ENCODE measurements at regions not wholly inside any gene's neighbourhood (a gene's known extent, or its start where the extent isn't known, plus 50 kb on each side); places are given as distances from the start of the nearest gene placed in this dataset.

DNA sequence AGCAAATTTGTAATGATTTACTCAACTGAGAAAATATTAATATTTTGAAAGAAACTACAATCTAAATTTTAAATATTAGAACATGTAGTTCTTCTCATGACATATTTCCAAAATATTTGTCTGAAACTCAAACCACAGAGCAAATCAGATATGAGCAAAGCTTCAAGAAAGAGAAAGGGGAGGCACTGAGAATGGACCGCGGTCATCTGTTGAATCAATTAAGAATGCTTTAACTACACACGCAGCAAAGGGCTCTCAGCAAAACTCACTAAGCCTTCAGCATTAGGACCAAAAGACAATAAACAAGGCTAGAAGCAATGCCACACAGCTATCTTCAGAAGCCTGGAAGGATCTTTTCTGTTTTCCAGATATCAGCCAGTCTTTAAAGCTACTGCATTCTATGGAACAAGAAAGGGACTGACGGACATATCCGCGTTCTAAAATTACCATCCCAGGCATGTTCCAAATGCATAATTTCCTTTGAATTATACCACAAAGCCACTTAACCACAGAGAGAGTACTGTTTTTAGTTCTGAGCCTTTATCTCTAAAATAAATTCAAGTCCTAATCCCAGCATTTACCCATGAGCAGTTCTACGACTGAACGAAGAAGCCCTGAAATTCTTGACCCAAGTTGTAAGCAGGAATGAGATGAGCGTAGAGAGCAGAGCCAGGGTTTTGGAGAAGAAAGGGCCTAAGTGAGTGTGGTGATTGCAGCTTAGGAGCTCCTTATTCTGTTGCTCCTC lies 513.5 kb downstream of the AGTPBP1 start:
- no peak for DNase-seq

DNA sequence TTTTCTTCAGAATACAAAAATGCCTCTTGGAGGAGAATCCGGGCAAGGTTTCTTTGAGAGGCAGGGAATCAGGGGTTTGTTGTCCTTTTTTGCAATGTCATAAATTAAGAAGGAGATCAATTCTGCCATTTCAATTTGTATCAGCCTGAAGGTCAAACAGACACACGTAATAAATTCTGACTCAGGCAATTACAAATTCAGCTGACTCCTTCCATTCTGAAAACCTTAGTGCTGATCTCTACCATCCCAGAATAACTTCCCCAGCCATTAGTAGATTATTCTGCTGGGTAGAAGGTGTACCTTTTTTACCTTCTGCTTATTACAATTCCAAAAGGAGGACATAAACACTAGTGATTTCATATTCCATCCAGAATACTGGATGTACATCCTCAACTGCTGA lies 516.6 kb downstream of the AGTPBP1 start:
- TF ChIP-seq, protein P1, sequence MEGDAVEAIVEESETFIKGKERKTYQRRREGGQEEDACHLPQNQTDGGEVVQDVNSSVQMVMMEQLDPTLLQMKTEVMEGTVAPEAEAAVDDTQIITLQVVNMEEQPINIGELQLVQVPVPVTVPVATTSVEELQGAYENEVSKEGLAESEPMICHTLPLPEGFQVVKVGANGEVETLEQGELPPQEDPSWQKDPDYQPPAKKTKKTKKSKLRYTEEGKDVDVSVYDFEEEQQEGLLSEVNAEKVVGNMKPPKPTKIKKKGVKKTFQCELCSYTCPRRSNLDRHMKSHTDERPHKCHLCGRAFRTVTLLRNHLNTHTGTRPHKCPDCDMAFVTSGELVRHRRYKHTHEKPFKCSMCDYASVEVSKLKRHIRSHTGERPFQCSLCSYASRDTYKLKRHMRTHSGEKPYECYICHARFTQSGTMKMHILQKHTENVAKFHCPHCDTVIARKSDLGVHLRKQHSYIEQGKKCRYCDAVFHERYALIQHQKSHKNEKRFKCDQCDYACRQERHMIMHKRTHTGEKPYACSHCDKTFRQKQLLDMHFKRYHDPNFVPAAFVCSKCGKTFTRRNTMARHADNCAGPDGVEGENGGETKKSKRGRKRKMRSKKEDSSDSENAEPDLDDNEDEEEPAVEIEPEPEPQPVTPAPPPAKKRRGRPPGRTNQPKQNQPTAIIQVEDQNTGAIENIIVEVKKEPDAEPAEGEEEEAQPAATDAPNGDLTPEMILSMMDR (IDR thresholded peaks at IDR 0.05), result no peak
- no peaks in the 10 kb centered on the region for H3K36me3 ChIP-seq
- peak overlapping the region; percentile 20 to 60 for H3K27ac ChIP-seq
- H3K4me3 ChIP-seq, result no peak overlapping the region
- peaks cover 0 to 48% (median 16%) of the 10 kb centered on the region in 4 donors for H3K4me1 ChIP-seq
- DNase-seq, result no peak
- H3K27me3 ChIP-seq, result no peaks in the 10 kb centered on the region
- intact Hi-C loops (cut with DNase I; ENCODE audit: low total_unique reads), result no loop called here
- H3K9me3 ChIP-seq, result no peaks in the 10 kb centered on the region

More for the DNA sequence above, 513.5 kb downstream of the AGTPBP1 start:
- H3K27ac ChIP-seq, result peak overlapping the region; percentile 5 to 36
- peaks cover 0 to 48% (median 16%) of the 10 kb centered on the region in 4 donors for H3K4me1 ChIP-seq
- no peak overlapping the region for H3K4me3 ChIP-seq
- H3K27me3 ChIP-seq, result no peaks in the 10 kb centered on the region
- no peaks in the 10 kb centered on the region for H3K36me3 ChIP-seq
- intact Hi-C loops (cut with DNase I; ENCODE audit: low total_unique reads), result no loop called here
- H3K9me3 ChIP-seq, result no peaks in the 10 kb centered on the region
- TF ChIP-seq, protein P1 (IDR thresholded peaks at IDR 0.05), result no peak

DNA sequence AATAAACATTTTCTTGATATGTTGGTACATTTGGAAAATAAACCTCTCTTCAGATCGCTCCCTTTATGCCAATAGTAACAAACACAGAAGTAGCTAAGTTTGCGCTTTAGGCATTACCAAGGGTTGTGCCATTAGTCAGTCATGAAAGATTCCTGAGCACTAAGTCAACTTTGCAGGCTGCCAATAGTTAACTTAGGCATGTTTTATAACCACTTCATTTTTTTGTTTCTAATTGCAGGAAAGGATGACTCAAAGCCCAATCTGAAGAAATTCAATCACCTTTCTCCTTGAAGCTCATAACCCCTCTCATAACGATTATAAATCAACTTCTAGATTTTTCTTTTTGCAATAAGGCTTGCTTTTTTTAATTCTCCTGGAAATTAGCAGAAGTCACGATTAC lies 517.0 kb downstream of the AGTPBP1 start:
- intact Hi-C loops (cut with DNase I; ENCODE audit: low total_unique reads), result no loop called here
- TF ChIP-seq, protein P1 (IDR thresholded peaks at IDR 0.05), result no peak
- no peak overlapping the region for H3K4me3 ChIP-seq
- H3K27me3 ChIP-seq, result no peaks in the 10 kb centered on the region
- no peaks in the 10 kb centered on the region for H3K9me3 ChIP-seq
- no peaks in the 10 kb centered on the region for H3K36me3 ChIP-seq
- peaks cover 0 to 48% (median 16%) of the 10 kb centered on the region in 4 donors for H3K4me1 ChIP-seq
- no peak for DNase-seq
- H3K27ac ChIP-seq, result peak overlapping the region; percentile 20 to 60

DNA sequence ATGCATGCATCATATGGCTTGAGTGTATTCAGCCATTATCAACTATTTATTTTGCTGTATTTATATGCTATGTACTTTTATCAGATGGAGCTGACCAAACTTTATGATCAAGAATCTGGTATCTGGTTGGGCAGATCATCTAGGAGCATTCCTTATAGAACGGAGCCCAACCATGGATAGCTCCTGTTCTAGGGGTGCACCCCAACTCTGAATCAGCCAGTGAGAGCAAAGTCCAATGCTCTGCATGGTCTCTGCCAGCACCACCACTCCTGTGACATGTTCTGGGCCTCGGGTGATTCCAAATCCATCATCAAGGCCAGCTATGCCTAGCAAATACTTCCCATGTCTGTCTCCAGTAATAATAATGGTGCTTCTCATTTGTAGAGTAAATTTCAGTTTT lies 517.5 kb downstream of the AGTPBP1 start:
- H3K27me3 ChIP-seq, result no peaks in the 10 kb centered on the region
- H3K27ac ChIP-seq, result peak overlapping the region; percentile 33 to 60
- no peaks in the 10 kb centered on the region for H3K9me3 ChIP-seq
- DNase-seq, result no peak
- no peak overlapping the region for H3K4me3 ChIP-seq
- TF ChIP-seq, protein P1 (IDR thresholded peaks at IDR 0.05), result no peak
- intact Hi-C loops (cut with DNase I; ENCODE audit: low total_unique reads), result no loop called here
- no peaks in the 10 kb centered on the region for H3K36me3 ChIP-seq
- H3K4me1 ChIP-seq, result peaks cover 0 to 48% (median 16%) of the 10 kb centered on the region in 4 donors

DNA sequence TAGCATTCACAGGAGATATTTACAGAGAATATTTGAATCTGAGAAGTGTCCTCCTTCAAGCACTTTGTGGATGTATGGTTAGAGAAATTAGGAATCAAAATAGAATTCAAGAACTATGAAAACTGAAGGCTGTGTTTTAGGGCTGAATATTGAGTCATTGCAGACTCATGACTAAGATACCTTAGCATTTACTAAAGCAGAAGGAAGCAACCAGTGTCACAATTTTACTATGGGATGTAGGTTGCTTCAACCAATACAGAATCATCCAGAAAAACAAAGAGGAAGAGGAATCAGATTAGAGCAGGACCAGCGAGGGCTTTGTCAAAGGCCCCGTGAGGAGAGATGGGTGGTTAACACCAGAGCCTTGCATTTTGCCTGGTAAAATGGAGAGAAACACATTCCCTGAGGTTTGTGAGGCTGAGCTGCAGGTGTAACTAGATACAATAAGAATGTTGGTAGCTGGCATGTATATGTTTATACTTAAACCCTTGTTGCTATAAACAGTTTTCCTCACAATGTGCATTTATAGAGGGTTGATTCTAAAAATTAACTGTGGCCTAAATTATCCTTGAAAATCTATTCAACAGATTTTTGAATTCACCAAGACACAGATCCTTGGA lies 518.1 kb downstream of the AGTPBP1 start:
- DNase-seq, result no peak
- Histone ChIP-seq H3K27me3 (no peaks in the 10 kb centered on the region), H3K4me1 (peaks cover 0 to 44% (median 16%) of the 10 kb centered on the region in 4 donors), H3K36me3 (no peaks in the 10 kb centered on the region), H3K9me3 (no peaks in the 10 kb centered on the region), H3K4me3 (no peak overlapping the region), H3K27ac (no peak overlapping the region)
- TF ChIP-seq, protein P1 (IDR thresholded peaks at IDR 0.05), result no peak
- intact Hi-C loops (cut with DNase I; ENCODE audit: low total_unique reads), result no loop called here
